ENCODE measurements at regions not wholly inside any gene's neighbourhood (a gene's known extent, or its start where the extent isn't known, plus 50 kb on each side); places are given as distances from the start of the nearest gene placed in this dataset.
A peak's percentile ranks its signal among the peaks of the same experiment; 100 is the strongest.

- TF ChIP-seq JUN (IDR thresholded peaks at IDR 0.05; ENCODE audit: borderline replicate concordance, insufficient read depth, insufficient read length, low read depth) (no peak), POLR2A (IDR thresholded peaks at IDR 0.05; ENCODE audit: low read depth, low read length) (no peak), FOS (IDR thresholded peaks at IDR 0.05; ENCODE audit: borderline replicate concordance, insufficient read depth, low read length) (no peak), GATA2 (IDR thresholded peaks at IDR 0.05; ENCODE audit: insufficient read depth, insufficient read length, low read depth, low read length) (no peak), MYC (IDR thresholded peaks at IDR 0.05; ENCODE audit: low read depth, low read length) (no peak), POLR2AphosphoS5 (IDR thresholded peaks at IDR 0.05; ENCODE audit: insufficient read depth, low read depth, low read length) (no peak), MAX (IDR thresholded peaks at IDR 0.05; ENCODE audit: insufficient read depth, insufficient read length) (no peak), EZH2 (IDR thresholded peaks at IDR 0.05; ENCODE audit: borderline replicate concordance, low read depth, low read length, severe bottlenecking) (no peak)
- TF ChIP-seq, protein P1, sequence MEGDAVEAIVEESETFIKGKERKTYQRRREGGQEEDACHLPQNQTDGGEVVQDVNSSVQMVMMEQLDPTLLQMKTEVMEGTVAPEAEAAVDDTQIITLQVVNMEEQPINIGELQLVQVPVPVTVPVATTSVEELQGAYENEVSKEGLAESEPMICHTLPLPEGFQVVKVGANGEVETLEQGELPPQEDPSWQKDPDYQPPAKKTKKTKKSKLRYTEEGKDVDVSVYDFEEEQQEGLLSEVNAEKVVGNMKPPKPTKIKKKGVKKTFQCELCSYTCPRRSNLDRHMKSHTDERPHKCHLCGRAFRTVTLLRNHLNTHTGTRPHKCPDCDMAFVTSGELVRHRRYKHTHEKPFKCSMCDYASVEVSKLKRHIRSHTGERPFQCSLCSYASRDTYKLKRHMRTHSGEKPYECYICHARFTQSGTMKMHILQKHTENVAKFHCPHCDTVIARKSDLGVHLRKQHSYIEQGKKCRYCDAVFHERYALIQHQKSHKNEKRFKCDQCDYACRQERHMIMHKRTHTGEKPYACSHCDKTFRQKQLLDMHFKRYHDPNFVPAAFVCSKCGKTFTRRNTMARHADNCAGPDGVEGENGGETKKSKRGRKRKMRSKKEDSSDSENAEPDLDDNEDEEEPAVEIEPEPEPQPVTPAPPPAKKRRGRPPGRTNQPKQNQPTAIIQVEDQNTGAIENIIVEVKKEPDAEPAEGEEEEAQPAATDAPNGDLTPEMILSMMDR (IDR thresholded peaks at IDR 0.05; ENCODE audit: extremely low read depth in 1 of 2, insufficient read depth in 1 of 2, low read depth in 1 of 2, low read length in 2 of 2), result no peak
- Histone ChIP-seq H2AFZ (ENCODE audit: low read depth, low read length) (peak overlapping the region; percentile 38), H3K4me2 (ENCODE audit: insufficient read depth, low read length) (no peak overlapping the region), H3K4me3 (replicated peaks in 1 of 3; ENCODE audit: insufficient read depth in 1 of 3, low read depth in 1 of 3, low read length in 3 of 3) (no peak overlapping the region), H3K9me1 (replicated peaks; ENCODE audit: control insufficient read depth, extremely low read depth, insufficient read depth, low read length) (no peaks in the 10 kb centered on the region), H3K79me2 (ENCODE audit: control insufficient read depth, insufficient read depth, low read length) (no peaks in the 10 kb centered on the region), H3K4me1 (ENCODE audit: control insufficient read depth, extremely low read depth, insufficient read depth, low read length) (peaks cover 45% of the 10 kb centered on the region), H3K9ac (replicated peaks; ENCODE audit: extremely low read depth, insufficient read depth, low read length) (no peak overlapping the region), H3K27me3 (ENCODE audit: control insufficient read depth in 2 of 2, insufficient read depth in 2 of 2, low read length in 2 of 2) (no peaks in the 10 kb centered on the region), H3K9me3 (replicated peaks; ENCODE audit: control insufficient read depth, insufficient read depth, low read length) (no peaks in the 10 kb centered on the region), H3K36me3 (ENCODE audit: control insufficient read depth in 2 of 2, extremely low read depth in 1 of 2, insufficient read depth in 2 of 2, low read length in 2 of 2) (no peaks in the 10 kb centered on the region), H4K20me1 (replicated peaks; ENCODE audit: control insufficient read depth, extremely low read depth, insufficient read depth, low read length) (no peaks in the 10 kb centered on the region), H3K27ac (ENCODE audit: insufficient read depth, low read depth, low read length) (no peak overlapping the region)
- dilution Hi-C loops (cut with MboI; ENCODE audit: extremely low pct_ligation_motif_present, low sequenced_read_pairs) (no loop called here), intact Hi-C loops (cut with micrococcal nuclease) (no loop called here)
- ChIA-PET POLR2A (no interaction called here), CTCF (no interaction called here)
- no TSS peak for BruUV-seq (replicated peaks)
- FAIRE-seq (no peak), DNase-seq (ENCODE audit: low read depth, low spot score) (no peak)
Observed at GRCh38 chr14:101151226-101151926, 247.9 kb upstream of the RTL1 start.

All from endothelial cell of umbilical vein (primary cell).